B cell (primary cell): ENCODE measurements at regions not wholly inside any gene's neighbourhood (a gene's known extent, or its start where the extent isn't known, plus 50 kb on each side); places are given as distances from the start of the nearest gene placed in this dataset.

Experiments used
- EZH2 ChIP-seq: IDR thresholded peaks from 2 replicates; pipeline ENCODE4 v1.6.1; 2012; ENCODE audit warnings: borderline replicate concordance, low read depth, mild to moderate bottlenecking, moderate library complexity, low read length; ENCODE audit not compliant: insufficient read depth, poor library complexity, severe bottlenecking
- TF ChIP-seq, protein P1 (sequence below): fragments of 200-600 bp; IDR thresholded peaks from one replicate; pipeline ENCODE4 v1.8.0; 2022; ENCODE audit warnings: antibody characterized with exemption, mild to moderate bottlenecking

DNA sequence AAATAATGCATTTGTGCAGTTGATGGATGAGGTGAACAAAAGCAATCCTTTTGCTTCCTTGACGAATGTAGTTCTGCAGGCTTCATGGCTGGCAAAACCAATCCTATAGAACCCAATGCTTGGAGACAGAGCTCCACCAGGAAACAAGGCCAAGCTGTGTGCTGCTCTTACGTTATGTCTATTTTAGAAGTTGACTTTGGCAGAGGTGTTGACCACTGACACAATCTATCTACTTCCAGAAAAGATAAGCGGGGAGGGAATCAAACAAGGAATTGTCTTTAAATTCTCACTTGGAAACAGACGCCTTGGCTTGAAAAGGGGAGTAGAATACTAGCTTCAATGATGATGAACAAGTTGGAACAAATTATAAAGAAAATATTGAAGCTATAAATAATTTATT is 211.2 kb downstream of the SETD4 start:
- TF ChIP-seq, protein P1, sequence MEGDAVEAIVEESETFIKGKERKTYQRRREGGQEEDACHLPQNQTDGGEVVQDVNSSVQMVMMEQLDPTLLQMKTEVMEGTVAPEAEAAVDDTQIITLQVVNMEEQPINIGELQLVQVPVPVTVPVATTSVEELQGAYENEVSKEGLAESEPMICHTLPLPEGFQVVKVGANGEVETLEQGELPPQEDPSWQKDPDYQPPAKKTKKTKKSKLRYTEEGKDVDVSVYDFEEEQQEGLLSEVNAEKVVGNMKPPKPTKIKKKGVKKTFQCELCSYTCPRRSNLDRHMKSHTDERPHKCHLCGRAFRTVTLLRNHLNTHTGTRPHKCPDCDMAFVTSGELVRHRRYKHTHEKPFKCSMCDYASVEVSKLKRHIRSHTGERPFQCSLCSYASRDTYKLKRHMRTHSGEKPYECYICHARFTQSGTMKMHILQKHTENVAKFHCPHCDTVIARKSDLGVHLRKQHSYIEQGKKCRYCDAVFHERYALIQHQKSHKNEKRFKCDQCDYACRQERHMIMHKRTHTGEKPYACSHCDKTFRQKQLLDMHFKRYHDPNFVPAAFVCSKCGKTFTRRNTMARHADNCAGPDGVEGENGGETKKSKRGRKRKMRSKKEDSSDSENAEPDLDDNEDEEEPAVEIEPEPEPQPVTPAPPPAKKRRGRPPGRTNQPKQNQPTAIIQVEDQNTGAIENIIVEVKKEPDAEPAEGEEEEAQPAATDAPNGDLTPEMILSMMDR = no peak
- TF ChIP-seq EZH2 = no peak
